Mesothelial cell of epicardium (in vitro differentiated cells): ENCODE measurements at regions not wholly inside any gene's neighbourhood (a gene's known extent, or its start where the extent isn't known, plus 50 kb on each side); places are given as distances from the start of the nearest gene placed in this dataset.

Source experiments
- DNase-seq, 2 experiments: peaks; one replicate each; pipeline ENCODE4 v3.0.0; 2021; ENCODE audit warnings: low spot score in 2 of 2; ENCODE audit not compliant: unreplicated experiment in 2 of 2
- H3K27ac Mint-ChIP-seq: 2 replicates; pipeline ENCODE4 v1.8.0; 2021; ENCODE audit warnings: mixed read lengths
- H3K27me3 Mint-ChIP-seq: 2 replicates; pipeline ENCODE4 v1.8.0; 2021; ENCODE audit warnings: low read depth, mixed read lengths
- H3K36me3 Mint-ChIP-seq: 2 replicates; pipeline ENCODE4 v1.8.0; 2021; ENCODE audit warnings: mixed read lengths
- H3K4me1 Mint-ChIP-seq: 2 replicates; pipeline ENCODE4 v1.8.0; 2021; ENCODE audit warnings: mixed read lengths
- H3K4me3 Mint-ChIP-seq: 2 replicates; pipeline ENCODE4 v1.8.0; 2021; ENCODE audit warnings: mild to moderate bottlenecking, moderate library complexity, mixed read lengths
- H3K9me3 Mint-ChIP-seq: 2 replicates; pipeline ENCODE4 v1.8.0; 2021; ENCODE audit warnings: mixed read lengths
- TF ChIP-seq, protein P1 (sequence below): fragments of 200-600 bp; sonication (generic); IDR thresholded peaks from one replicate; pipeline ENCODE4 v1.5.0; 2021; ENCODE audit warnings: antibody characterized with exemption; ENCODE audit not compliant: unreplicated experiment

DNA sequence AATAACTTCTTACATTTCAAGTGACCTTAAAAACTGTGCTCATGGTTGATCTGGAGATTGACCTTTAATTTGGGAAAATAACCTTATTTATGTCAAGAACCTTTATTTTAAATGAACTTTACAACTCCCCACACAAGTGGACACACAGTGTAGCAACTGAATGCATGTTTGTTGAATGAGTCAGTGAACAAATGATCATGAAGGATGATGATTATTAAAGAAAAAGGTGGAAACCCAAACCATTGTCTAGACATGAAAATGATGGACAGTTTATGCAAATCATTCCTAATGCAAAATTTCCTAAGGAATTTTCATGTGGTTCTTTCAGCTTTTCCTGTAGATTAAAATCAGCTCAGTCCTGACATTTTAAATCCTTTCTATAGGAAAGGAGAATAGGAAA lies 439.8 kb upstream of the RUNX1 start:
- peaks cover 35% of the 10 kb centered on the region for H3K27me3 Mint-ChIP-seq
- no peaks in the 10 kb centered on the region for H3K9me3 Mint-ChIP-seq
- TF ChIP-seq, protein P1, sequence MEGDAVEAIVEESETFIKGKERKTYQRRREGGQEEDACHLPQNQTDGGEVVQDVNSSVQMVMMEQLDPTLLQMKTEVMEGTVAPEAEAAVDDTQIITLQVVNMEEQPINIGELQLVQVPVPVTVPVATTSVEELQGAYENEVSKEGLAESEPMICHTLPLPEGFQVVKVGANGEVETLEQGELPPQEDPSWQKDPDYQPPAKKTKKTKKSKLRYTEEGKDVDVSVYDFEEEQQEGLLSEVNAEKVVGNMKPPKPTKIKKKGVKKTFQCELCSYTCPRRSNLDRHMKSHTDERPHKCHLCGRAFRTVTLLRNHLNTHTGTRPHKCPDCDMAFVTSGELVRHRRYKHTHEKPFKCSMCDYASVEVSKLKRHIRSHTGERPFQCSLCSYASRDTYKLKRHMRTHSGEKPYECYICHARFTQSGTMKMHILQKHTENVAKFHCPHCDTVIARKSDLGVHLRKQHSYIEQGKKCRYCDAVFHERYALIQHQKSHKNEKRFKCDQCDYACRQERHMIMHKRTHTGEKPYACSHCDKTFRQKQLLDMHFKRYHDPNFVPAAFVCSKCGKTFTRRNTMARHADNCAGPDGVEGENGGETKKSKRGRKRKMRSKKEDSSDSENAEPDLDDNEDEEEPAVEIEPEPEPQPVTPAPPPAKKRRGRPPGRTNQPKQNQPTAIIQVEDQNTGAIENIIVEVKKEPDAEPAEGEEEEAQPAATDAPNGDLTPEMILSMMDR: no peak
- H3K4me3 Mint-ChIP-seq: no peak overlapping the region
- H3K36me3 Mint-ChIP-seq: no peaks in the 10 kb centered on the region
- DNase-seq: no peak
- peaks cover 6% of the 10 kb centered on the region for H3K4me1 Mint-ChIP-seq
- H3K27ac Mint-ChIP-seq: no peak overlapping the region

DNA sequence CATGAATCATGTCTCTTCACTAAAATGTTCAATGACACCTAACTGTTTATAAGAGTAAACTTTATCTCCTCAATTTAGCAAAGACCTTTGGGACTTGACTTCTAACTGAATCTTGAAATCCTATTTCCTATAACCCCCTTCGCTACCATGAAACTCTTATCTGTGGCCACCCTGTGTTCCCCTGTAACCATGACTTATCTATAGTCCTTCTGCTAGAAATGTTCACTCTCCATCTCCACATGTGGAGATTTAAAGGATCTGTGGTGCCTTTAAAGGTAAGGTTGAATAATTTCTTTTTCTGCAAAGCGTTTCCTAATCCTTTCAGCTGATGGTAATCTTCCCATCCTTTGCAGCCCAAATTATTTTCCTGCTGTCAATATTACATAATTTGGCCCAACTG lies 436.3 kb upstream of the RUNX1 start:
- Mint-ChIP-seq H3K4me3 (no peak overlapping the region), H3K27me3 (peaks cover 36% of the 10 kb centered on the region), H3K27ac (no peak overlapping the region), H3K9me3 (no peaks in the 10 kb centered on the region), H3K36me3 (no peaks in the 10 kb centered on the region), H3K4me1 (peaks cover 6% of the 10 kb centered on the region)
- TF ChIP-seq, protein P1: no peak
- no peak for DNase-seq

DNA sequence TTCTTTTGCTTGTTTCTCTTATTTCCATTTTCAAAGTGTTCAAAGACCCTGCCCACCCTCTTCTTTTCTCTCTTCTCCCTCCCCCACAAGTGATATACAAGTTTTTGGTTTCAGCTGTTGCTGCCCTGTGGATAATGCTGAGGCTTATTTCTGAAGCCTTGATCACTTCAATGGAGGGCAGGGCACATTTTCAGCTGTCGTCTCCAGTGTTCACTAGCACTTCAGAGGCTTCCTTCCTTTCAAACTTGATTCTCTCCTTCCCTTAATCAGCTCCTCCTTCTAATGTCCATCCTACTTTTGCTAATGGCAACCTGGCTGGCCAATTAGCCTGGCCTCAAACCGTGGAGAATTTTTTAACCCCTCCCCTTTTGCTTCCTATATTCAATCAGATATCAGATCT lies 435.7 kb upstream of the RUNX1 start:
- no peak for DNase-seq
- Mint-ChIP-seq H3K36me3 (peaks cover 1% of the 10 kb centered on the region), H3K27ac (no peak overlapping the region), H3K27me3 (peaks cover 36% of the 10 kb centered on the region), H3K4me1 (peaks cover 6% of the 10 kb centered on the region), H3K4me3 (no peak overlapping the region), H3K9me3 (peaks cover 5% of the 10 kb centered on the region)
- TF ChIP-seq, protein P1: no peak

DNA sequence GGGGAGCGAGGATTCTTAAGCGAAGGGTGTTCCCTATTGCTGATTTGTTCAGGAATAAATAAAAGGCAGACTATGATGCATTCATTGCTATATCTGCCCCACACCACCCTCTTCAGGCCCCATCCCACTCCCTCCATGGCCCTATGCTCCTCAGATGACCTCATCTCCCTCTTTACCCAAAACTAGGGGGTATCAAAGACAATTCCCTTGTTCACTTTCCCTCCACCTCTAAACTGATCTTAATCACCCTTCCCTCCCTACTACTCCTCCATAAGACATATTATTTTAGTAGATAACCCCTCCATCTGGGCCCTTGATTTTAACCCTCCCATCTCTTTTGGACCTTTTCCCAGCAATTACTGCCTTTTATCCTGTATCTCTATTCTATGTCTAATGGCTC lies 434.9 kb upstream of the RUNX1 start:
- H3K4me3 Mint-ChIP-seq: no peak overlapping the region
- DNase-seq: no peak
- H3K36me3 Mint-ChIP-seq: peaks cover 1% of the 10 kb centered on the region
- no peak overlapping the region for H3K27ac Mint-ChIP-seq
- peaks cover 36% of the 10 kb centered on the region for H3K27me3 Mint-ChIP-seq
- H3K9me3 Mint-ChIP-seq: peaks cover 13% of the 10 kb centered on the region
- H3K4me1 Mint-ChIP-seq: peaks cover 6% of the 10 kb centered on the region
- TF ChIP-seq, protein P1: no peak

- no peak overlapping the region for H3K27ac Mint-ChIP-seq
- H3K4me3 Mint-ChIP-seq: no peak overlapping the region
- peaks cover 1% of the 10 kb centered on the region for H3K36me3 Mint-ChIP-seq
- peaks cover 34% of the 10 kb centered on the region for H3K27me3 Mint-ChIP-seq
- peaks cover 6% of the 10 kb centered on the region for H3K4me1 Mint-ChIP-seq
- H3K9me3 Mint-ChIP-seq: peaks cover 16% of the 10 kb centered on the region
- DNase-seq: no peak
- TF ChIP-seq, protein P1: no peak
These were observed 434.0 kb upstream of the RUNX1 start for GRCh38 chr21:35482933-35483662.
